Brain microvascular endothelial cell (primary cell): ENCODE measurements at regions not wholly inside any gene's neighbourhood (a gene's known extent, or its start where the extent isn't known, plus 50 kb on each side); places are given as distances from the start of the nearest gene placed in this dataset.

Experiments used
- DNase-seq: peaks from one replicate; pipeline ENCODE4 v3.0.0-alpha.2; 2020
- H3K27ac ChIP-seq: fragments of 250-450 bp; sonication (Bioruptor Pico); 2 replicates; pipeline ENCODE4 v1.5.1; 2020; ENCODE audit warnings: mild to moderate bottlenecking, moderate library complexity
- H3K27me3 ChIP-seq: fragments of 250-450 bp; sonication (Bioruptor Pico); replicated peaks from 2 replicates; pipeline ENCODE4 v1.5.1; 2020; ENCODE audit warnings: mild to moderate bottlenecking
- H3K36me3 ChIP-seq: fragments of 250-450 bp; sonication (Bioruptor Pico); replicated peaks from 2 replicates; pipeline ENCODE4 v1.5.1; 2020; ENCODE audit warnings: mild to moderate bottlenecking
- H3K4me3 ChIP-seq: 2 replicates; pipeline ENCODE4 v1.5.1; 2011; ENCODE audit warnings: low read depth, mild to moderate bottlenecking, control low read depth, low read length, moderate library complexity
- in situ Hi-C: cut with HindIII; loops from 2 replicates; pipeline ENCODE4 v1.10.0; 2017; ENCODE audit warnings: low sequenced_read_pairs, low pct_ligation_motif_present
- TF ChIP-seq, protein P1 (sequence below): IDR thresholded peaks from 2 replicates; pipeline ENCODE4 v1.5.1; 2011; ENCODE audit warnings: low read depth, mild to moderate bottlenecking, moderate library complexity, low read length, control low read depth, inconsistent platforms; ENCODE audit errors: missing control alignments

- in situ Hi-C loops, result no loop called here
- H3K36me3 ChIP-seq, result no peaks in the 10 kb centered on the region
- DNase-seq, result no peak
- H3K27ac ChIP-seq, result no peak overlapping the region
- TF ChIP-seq, protein P1, sequence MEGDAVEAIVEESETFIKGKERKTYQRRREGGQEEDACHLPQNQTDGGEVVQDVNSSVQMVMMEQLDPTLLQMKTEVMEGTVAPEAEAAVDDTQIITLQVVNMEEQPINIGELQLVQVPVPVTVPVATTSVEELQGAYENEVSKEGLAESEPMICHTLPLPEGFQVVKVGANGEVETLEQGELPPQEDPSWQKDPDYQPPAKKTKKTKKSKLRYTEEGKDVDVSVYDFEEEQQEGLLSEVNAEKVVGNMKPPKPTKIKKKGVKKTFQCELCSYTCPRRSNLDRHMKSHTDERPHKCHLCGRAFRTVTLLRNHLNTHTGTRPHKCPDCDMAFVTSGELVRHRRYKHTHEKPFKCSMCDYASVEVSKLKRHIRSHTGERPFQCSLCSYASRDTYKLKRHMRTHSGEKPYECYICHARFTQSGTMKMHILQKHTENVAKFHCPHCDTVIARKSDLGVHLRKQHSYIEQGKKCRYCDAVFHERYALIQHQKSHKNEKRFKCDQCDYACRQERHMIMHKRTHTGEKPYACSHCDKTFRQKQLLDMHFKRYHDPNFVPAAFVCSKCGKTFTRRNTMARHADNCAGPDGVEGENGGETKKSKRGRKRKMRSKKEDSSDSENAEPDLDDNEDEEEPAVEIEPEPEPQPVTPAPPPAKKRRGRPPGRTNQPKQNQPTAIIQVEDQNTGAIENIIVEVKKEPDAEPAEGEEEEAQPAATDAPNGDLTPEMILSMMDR, result no peak
- H3K4me3 ChIP-seq, result no peak overlapping the region
- no peaks in the 10 kb centered on the region for H3K27me3 ChIP-seq
Observed at GRCh38 chr5:24232041-24232440, 412.7 kb downstream of the CDH10 start.

DNA sequence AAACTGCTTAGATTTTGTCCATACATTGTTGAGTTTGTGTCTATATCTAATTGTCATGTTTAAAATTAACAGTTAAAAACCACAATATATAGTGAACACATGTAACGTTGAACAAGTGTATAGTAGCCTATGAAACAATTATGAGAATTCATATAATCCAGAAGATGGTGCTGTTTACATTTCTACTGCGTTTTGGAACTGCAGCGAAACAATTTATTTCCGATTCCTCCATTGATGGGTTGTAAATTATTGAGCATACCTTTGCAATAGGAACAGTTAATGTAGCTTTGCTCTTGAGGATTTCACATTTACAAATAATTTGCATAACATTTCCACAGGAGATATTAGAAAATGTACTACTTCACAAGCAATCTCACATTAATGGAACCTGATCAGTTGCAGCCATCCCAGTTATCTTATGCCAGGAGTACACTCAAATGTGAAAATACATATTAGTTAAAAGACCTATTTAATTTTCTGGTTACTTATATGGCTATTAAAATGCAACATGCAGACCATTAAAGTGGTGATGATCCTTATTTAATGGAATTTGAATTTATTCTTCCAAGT lies 411.8 kb downstream of the CDH10 start:
- in situ Hi-C loops, result no loop called here
- no peak overlapping the region for H3K4me3 ChIP-seq
- H3K27ac ChIP-seq, result no peak overlapping the region
- no peak for DNase-seq
- H3K36me3 ChIP-seq, result no peaks in the 10 kb centered on the region
- TF ChIP-seq, protein P1, result no peak
- no peaks in the 10 kb centered on the region for H3K27me3 ChIP-seq

DNA sequence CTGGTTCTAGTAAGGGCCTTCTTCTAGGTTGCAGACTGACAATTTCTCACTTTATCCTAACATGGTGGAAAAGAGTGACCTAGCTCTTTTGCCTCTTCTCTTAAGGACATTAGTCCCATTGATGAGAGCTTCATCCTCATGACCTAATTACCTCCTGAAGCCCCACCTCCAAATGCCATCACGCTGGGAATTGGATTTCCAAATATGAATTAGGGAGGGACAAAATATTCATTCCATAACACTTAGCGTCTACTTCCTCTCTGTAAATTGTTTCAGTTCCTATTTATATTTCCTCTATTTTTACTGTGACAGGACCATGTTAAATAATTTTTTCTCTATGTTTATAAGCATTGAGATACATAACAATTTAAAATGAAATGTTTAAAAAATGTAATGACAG lies 408.8 kb downstream of the CDH10 start:
- H3K27me3 ChIP-seq, result no peaks in the 10 kb centered on the region
- TF ChIP-seq, protein P1, result no peak
- no peak overlapping the region for H3K27ac ChIP-seq
- H3K36me3 ChIP-seq, result no peaks in the 10 kb centered on the region
- H3K4me3 ChIP-seq, result no peak overlapping the region
- in situ Hi-C loops, result no loop called here
- DNase-seq, result no peak

GRCh38 chr5:24245821-24246220 lies 399.0 kb downstream of the CDH10 start:
- in situ Hi-C loops, result no loop called here
- no peak for DNase-seq

DNA sequence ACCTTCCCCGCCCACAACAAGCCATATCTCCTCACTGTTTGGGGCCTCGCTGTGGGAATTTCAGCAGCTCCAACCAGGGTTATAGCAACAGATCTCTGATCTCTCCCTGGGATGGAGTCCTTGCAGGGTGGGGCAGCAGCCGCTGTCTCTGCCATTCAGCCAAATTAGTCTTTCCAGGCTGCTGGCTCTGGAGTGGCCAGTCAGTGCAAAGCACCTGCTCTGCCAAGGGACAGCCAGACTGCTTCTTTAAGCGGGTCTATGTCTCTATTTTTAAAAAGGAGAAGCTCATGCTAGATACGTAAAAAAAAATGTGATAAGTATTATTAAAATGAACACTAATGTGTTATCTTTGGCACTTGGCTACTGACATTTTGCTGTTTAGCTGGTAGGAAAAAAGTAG lies 380.2 kb downstream of the CDH10 start:
- TF ChIP-seq, protein P1, result no peak
- no peak for DNase-seq
- in situ Hi-C loops, result no loop called here
- Histone ChIP-seq H3K27ac (no peak overlapping the region), H3K4me3 (no peak overlapping the region), H3K36me3 (no peaks in the 10 kb centered on the region), H3K27me3 (no peaks in the 10 kb centered on the region)

More at GRCh38 chr5:24245821-24246220, 399.0 kb downstream of the CDH10 start:
- Histone ChIP-seq H3K27ac (no peak overlapping the region), H3K36me3 (no peaks in the 10 kb centered on the region), H3K27me3 (no peaks in the 10 kb centered on the region), H3K4me3 (no peak overlapping the region)
- TF ChIP-seq, protein P1, result no peak

DNA sequence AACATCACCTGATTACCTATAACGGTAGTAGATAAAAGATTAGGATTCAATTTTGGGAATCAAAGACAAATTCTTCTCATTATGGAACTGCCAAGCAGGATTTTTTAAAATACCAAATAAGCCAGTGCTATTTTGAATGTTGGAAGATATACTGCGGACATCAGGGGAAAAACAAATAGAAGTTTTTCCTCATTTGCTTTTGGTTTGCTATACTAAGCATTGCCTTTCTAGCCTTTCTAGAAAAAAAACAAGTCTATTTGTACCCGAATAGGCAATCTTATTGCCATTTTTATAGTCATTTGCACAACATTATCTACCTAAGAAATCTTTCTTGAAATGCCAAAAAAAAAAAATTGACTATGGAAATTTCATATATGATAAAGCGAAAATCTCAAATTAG lies 379.5 kb downstream of the CDH10 start:
- H3K27ac ChIP-seq, result no peak overlapping the region
- TF ChIP-seq, protein P1, result no peak
- in situ Hi-C loops, result no loop called here
- no peak for DNase-seq
- no peaks in the 10 kb centered on the region for H3K36me3 ChIP-seq
- H3K4me3 ChIP-seq, result no peak overlapping the region
- H3K27me3 ChIP-seq, result no peaks in the 10 kb centered on the region
